HEK293 (cell line): ENCODE measurements at regions not wholly inside any gene's neighbourhood (a gene's known extent, or its start where the extent isn't known, plus 50 kb on each side); places are given as distances from the start of the nearest gene placed in this dataset.

Source experiments
- KLF16 ChIP-seq: fragments of 450-650 bp; formaldehyde crosslinking; IDR thresholded peaks from 2 replicates; pipeline ENCODE4 v1.5.1; 2017; ENCODE audit warnings: missing biosample characterization, missing genetic modification characterization
- SETDB1 ChIP-seq: IDR thresholded peaks from one replicate; pipeline ENCODE4 v1.6.1; 2017; ENCODE audit warnings: mild to moderate bottlenecking, low read length, moderate library complexity, mixed read lengths; ENCODE audit not compliant: insufficient read length
- ZBTB1 ChIP-seq: fragments of 450-650 bp; formaldehyde crosslinking; IDR thresholded peaks from 2 replicates; pipeline ENCODE4 v1.5.1; 2016; ENCODE audit warnings: missing biosample characterization, missing genetic modification characterization
- ZNF266 ChIP-seq: fragments of 450-650 bp; formaldehyde crosslinking; IDR thresholded peaks from 2 replicates; pipeline ENCODE4 v1.5.1; 2016; ENCODE audit warnings: missing biosample characterization, missing genetic modification characterization, low read depth
- ZNF530 ChIP-seq: fragments of 450-650 bp; formaldehyde crosslinking; IDR thresholded peaks from 2 replicates; pipeline ENCODE4 v1.5.1; 2016; ENCODE audit warnings: low read depth, missing biosample characterization, missing genetic modification characterization
- ZNF747 ChIP-seq: fragments of 450-650 bp; formaldehyde crosslinking; IDR thresholded peaks from 2 replicates; pipeline ENCODE4 v1.5.1; 2016; ENCODE audit warnings: missing biosample characterization, missing genetic modification characterization
- TF ChIP-seq, protein P1 (sequence below): sonication (generic); formaldehyde crosslinking; IDR thresholded peaks from 2 replicates; pipeline ENCODE4 v1.8.1; 2022; ENCODE audit warnings: mild to moderate bottlenecking, moderate library complexity, missing genetic modification reagents
- TF ChIP-seq, protein P2 (sequence below): fragments of 450-650 bp; formaldehyde crosslinking; IDR thresholded peaks from 2 replicates; pipeline ENCODE4 v1.5.1; 2016; ENCODE audit warnings: missing biosample characterization, missing genetic modification characterization
- TF ChIP-seq, protein P3 (sequence below): fragments of 450-650 bp; formaldehyde crosslinking; IDR thresholded peaks from 2 replicates; pipeline ENCODE4 v1.5.1; 2016; ENCODE audit warnings: missing biosample characterization, missing genetic modification characterization
- TF ChIP-seq, protein P4 (sequence below): fragments of 450-650 bp; IDR thresholded peaks from 2 replicates; pipeline ENCODE4 v1.5.1; 2018; ENCODE audit warnings: missing biosample characterization, missing genetic modification characterization

DNA sequence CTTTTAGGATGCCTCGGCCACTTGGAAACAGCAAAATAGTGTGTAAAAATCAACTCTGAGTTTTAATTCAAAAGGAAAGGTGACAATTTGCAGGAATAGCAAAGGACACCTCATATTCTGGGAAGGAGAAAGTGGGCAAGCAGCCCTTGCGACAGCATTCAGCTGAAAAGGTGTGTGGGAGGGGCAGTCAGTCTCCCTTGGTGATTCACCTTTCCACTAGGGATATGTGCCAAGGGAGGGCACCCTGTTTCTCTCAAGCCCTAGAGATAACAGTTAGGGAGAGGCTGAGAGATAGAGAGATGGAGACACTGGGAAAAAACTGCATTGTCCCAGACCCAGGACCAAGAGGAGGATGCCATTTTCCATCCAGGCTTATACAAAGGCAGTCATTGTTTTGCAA, 228.1 kb downstream of the EPM2A start:
- TF ChIP-seq, protein P1, sequence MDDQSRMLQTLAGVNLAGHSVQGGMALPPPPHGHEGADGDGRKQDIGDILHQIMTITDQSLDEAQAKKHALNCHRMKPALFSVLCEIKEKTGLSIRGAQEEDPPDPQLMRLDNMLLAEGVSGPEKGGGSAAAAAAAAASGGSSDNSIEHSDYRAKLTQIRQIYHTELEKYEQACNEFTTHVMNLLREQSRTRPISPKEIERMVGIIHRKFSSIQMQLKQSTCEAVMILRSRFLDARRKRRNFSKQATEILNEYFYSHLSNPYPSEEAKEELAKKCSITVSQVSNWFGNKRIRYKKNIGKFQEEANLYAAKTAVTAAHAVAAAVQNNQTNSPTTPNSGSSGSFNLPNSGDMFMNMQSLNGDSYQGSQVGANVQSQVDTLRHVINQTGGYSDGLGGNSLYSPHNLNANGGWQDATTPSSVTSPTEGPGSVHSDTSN, result no peak
- TF ChIP-seq, protein P2, sequence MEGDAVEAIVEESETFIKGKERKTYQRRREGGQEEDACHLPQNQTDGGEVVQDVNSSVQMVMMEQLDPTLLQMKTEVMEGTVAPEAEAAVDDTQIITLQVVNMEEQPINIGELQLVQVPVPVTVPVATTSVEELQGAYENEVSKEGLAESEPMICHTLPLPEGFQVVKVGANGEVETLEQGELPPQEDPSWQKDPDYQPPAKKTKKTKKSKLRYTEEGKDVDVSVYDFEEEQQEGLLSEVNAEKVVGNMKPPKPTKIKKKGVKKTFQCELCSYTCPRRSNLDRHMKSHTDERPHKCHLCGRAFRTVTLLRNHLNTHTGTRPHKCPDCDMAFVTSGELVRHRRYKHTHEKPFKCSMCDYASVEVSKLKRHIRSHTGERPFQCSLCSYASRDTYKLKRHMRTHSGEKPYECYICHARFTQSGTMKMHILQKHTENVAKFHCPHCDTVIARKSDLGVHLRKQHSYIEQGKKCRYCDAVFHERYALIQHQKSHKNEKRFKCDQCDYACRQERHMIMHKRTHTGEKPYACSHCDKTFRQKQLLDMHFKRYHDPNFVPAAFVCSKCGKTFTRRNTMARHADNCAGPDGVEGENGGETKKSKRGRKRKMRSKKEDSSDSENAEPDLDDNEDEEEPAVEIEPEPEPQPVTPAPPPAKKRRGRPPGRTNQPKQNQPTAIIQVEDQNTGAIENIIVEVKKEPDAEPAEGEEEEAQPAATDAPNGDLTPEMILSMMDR (tag by site-specific recombination), result no peak
- TF ChIP-seq, protein P3, sequence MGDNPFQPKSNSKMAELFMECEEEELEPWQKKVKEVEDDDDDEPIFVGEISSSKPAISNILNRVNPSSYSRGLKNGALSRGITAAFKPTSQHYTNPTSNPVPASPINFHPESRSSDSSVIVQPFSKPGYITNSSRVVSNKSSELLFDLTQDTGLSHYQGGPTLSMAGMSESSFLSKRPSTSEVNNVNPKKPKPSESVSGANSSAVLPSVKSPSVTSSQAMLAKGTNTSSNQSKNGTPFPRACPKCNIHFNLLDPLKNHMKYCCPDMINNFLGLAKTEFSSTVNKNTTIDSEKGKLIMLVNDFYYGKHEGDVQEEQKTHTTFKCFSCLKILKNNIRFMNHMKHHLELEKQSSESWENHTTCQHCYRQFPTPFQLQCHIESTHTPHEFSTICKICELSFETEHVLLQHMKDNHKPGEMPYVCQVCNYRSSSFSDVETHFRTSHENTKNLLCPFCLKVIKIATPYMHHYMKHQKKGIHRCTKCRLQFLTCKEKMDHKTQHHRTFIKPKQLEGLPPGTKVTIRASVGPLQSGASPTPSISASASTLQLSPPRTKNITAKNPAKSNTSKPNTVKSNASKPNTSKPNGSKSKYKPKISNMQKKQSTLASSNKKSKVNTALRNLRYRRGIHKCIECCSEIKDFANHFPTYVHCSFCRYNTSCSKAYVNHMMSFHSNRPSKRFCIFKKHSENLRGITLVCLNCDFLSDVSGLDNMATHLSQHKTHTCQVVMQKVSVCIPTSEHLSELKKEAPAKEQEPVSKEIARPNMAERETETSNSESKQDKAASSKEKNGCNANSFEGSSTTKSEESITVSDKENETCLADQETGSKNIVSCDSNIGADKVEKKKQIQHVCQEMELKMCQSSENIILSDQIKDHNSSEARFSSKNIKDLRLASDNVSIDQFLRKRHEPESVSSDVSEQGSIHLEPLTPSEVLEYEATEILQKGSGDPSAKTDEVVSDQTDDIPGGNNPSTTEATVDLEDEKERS, result no peak
- TF ChIP-seq, protein P4, sequence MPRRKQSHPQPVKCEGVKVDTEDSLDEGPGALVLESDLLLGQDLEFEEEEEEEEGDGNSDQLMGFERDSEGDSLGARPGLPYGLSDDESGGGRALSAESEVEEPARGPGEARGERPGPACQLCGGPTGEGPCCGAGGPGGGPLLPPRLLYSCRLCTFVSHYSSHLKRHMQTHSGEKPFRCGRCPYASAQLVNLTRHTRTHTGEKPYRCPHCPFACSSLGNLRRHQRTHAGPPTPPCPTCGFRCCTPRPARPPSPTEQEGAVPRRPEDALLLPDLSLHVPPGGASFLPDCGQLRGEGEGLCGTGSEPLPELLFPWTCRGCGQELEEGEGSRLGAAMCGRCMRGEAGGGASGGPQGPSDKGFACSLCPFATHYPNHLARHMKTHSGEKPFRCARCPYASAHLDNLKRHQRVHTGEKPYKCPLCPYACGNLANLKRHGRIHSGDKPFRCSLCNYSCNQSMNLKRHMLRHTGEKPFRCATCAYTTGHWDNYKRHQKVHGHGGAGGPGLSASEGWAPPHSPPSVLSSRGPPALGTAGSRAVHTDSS (tag by site-specific recombination), result no peak
- TF ChIP-seq ZBTB1 (tag by site-specific recombination) (no peak), SETDB1 (no peak), ZNF266 (tag by site-specific recombination) (no peak), ZNF747 (tag by site-specific recombination) (no peak), ZNF530 (tag by site-specific recombination) (no peak), KLF16 (tag by site-specific recombination) (no peak)
